ENCODE measurements at regions not wholly inside any gene's neighbourhood (a gene's known extent, or its start where the extent isn't known, plus 50 kb on each side); places are given as distances from the start of the nearest gene placed in this dataset.

- H3K27ac ChIP-seq (replicated peaks): no peak overlapping the region
- no peak for DNase-seq (ENCODE audit: low read depth in 1 of 2, low spot score in 1 of 2)
- no peaks in the 10 kb centered on the region for H3K27me3 ChIP-seq (ENCODE audit: insufficient read depth, poor library complexity, severe bottlenecking)
- H3K4me3 ChIP-seq (replicated peaks; ENCODE audit: insufficient read depth, low read length): no peak overlapping the region
- TF ChIP-seq POLR2AphosphoS5 (IDR thresholded peaks at IDR 0.05; ENCODE audit: low read depth) (no peak), REST (IDR thresholded peaks at IDR 0.05; ENCODE audit: insufficient replicate concordance, low read depth) (no peak), CTCF (IDR thresholded peaks at IDR 0.05; ENCODE audit: insufficient read depth, low read length) (no peak), SPI1 (IDR thresholded peaks at IDR 0.05; ENCODE audit: borderline replicate concordance, low read depth) (no peak), GABPA (IDR thresholded peaks at IDR 0.05; ENCODE audit: low read depth) (no peak)
These were observed 150.4 kb downstream of the MRPL14 start for GRCh38 chr6:43976706-43977403.

- Histone ChIP-seq H3K27me3 (ENCODE audit: insufficient read depth, poor library complexity, severe bottlenecking) (no peaks in the 10 kb centered on the region), H3K27ac (replicated peaks) (no peak overlapping the region), H3K4me3 (replicated peaks; ENCODE audit: insufficient read depth, low read length) (no peak overlapping the region)
- DNase-seq (ENCODE audit: low read depth in 1 of 2, low spot score in 1 of 2): no peak
- TF ChIP-seq SPI1 (IDR thresholded peaks at IDR 0.05; ENCODE audit: borderline replicate concordance, low read depth) (no peak), POLR2AphosphoS5 (IDR thresholded peaks at IDR 0.05; ENCODE audit: low read depth) (no peak), GABPA (IDR thresholded peaks at IDR 0.05; ENCODE audit: low read depth) (no peak), CTCF (IDR thresholded peaks at IDR 0.05; ENCODE audit: insufficient read depth, low read length) (no peak), REST (IDR thresholded peaks at IDR 0.05; ENCODE audit: insufficient replicate concordance, low read depth) (no peak)
These were observed 152.5 kb downstream of the MRPL14 start for GRCh38 chr6:43974643-43975230.

DNA sequence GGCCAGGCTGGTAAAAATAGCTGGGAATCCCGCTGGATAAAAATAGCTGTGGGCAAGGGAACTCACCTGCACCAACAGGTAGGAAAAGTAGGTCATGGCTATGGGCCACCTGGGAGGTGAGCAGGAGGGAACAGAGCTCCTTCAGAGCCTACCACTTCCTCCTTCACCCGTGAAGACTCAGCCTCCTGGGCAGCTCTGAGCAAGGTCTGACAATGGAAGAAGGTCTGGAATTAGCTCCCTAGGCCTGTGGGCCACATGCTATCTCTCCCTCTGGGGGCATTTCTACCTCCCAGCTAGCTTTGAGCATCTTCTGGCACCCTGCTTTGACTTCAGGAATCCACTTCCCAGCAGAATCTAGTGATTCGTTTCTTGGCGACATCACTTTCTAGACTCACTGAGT, 153.9 kb downstream of the MRPL14 start:
- no peak overlapping the region for H3K27ac ChIP-seq (replicated peaks)

More for the DNA sequence above, 153.9 kb downstream of the MRPL14 start:
- TF ChIP-seq POLR2AphosphoS5 (IDR thresholded peaks at IDR 0.05; ENCODE audit: low read depth) (no peak), REST (IDR thresholded peaks at IDR 0.05; ENCODE audit: insufficient replicate concordance, low read depth) (no peak), GABPA (IDR thresholded peaks at IDR 0.05; ENCODE audit: low read depth) (no peak), CTCF (IDR thresholded peaks at IDR 0.05; ENCODE audit: insufficient read depth, low read length) (no peak), SPI1 (IDR thresholded peaks at IDR 0.05; ENCODE audit: borderline replicate concordance, low read depth) (no peak)
- no peaks in the 10 kb centered on the region for H3K27me3 ChIP-seq (ENCODE audit: insufficient read depth, poor library complexity, severe bottlenecking)
- no peak overlapping the region for H3K4me3 ChIP-seq (replicated peaks; ENCODE audit: insufficient read depth, low read length)
- no peak for DNase-seq (ENCODE audit: low read depth in 1 of 2, low spot score in 1 of 2)
